ENCODE measurements at regions not wholly inside any gene's neighbourhood (a gene's known extent, or its start where the extent isn't known, plus 50 kb on each side); places are given as distances from the start of the nearest gene placed in this dataset.
"Not testable (repeated sequence)": the region's sequence is repeated elsewhere in the genome, so short reads cannot be mapped to it uniquely, and the experiment has no call there.

DNA sequence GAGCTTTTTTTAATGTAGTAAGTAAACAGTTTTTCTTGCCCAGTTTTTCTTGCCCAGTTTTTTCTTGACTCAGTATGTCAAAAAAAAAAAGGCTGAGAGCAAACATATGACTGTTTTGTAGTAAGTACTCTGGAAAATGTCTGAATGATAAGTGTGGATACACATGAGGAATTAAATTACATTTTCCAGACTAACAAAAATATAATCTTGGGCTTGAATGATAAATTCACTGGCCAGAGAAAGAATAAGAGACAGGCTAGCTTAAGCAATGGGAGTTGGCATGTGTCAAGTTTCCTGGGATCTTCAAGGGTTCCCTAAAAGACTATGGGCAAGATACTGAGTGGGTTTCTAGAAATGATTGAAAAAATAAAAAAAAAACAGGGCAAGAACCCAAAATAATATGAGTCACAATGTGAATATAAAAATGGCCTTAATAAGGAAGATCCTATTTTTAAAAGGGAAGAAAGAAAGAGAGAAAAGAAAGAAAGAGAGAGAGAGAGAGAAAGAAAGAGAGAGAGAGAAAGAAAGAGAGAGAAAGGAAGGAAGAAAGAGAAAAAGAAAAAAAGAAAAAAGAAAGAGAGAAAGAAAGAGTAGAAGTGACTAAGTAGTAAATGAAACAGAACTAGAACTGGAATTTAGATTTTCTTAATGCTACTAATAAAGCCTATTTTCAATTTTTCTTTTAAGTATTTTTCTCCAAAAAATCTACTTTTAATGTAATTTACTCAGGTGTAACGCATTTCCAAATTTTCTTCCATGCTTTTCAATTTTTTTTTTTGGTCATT lies 60.2 kb downstream of the TFPI2 start:
- no peak for DNase-seq

DNA sequence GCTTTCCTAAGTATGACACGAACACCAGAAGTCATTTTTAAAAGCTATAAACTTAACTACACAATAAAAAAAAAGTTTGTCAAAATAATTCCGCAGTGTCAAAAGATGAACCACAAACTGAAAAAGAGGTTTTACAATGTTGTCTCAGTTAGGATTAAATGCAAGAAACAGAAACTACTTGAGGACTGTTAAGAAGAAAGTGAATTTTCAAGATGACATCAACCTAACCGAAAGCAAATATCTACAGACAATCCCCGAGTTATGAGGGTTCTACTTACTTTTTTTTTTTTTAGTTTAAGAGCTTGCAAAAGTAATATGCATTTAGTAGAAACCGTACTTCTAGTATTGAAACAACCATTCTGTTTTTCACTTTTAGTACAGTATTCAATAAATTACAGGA lies 62.3 kb downstream of the TFPI2 start:
- DNase-seq: no peak

DNA sequence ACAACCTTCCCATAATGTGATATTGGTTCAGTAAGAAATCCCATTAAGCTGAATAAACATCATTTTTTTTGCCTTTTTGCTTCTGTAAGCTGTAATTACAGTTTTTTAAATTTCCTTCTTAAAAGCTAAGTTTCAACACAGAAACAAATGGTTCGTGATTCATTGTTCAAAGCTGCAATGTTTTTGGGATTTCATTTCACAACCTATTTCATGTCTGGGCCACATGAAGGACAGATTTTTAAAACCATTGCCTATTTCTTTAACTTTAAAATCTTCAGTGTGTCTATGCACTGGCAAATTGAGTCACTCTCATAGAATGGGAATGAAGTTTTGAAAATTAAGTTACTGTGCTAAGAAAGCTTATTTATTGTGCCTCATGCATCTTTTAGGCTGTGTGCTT lies 66.9 kb downstream of the TFPI2 start:
- no peak for DNase-seq

DNA sequence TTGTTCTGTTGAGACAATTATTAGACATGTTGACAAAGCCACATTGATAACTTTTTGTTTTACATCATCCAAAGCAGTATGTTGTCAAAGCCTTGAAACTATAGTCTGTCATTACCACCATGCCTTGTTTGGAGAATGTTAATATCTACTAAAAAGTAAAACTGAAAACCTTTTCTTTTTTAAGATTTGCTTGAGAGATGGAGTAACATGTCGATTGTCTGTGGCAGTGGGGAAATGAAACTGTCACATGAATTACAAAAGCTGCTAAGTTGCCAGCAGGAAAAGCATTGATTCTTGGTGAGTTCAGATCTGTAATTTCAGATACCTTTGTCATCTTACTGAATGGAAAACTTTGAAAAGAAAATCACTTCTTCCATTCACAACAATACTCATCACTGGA lies 69.1 kb downstream of the TFPI2 start:
- no peak for DNase-seq

DNA sequence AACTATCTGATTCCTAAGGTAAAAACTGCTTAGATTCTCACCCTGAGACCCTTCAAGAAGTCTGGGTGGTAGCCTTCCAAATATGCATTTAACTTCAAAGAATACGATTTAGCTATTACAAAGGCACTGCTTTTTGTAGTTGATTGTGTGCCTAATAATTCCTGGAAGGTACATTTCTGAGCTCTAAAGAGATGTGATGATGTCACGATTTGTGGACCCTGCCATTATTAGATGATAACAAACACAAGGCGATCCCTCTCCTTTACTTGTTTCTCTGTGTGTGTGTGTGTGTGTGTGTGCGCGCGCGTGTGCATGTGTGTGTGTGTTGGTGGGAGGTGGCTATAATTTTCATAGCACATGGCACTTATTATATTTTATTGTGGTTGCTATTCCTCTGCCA lies 70.9 kb downstream of the TFPI2 start:
- no peak for DNase-seq

DNA sequence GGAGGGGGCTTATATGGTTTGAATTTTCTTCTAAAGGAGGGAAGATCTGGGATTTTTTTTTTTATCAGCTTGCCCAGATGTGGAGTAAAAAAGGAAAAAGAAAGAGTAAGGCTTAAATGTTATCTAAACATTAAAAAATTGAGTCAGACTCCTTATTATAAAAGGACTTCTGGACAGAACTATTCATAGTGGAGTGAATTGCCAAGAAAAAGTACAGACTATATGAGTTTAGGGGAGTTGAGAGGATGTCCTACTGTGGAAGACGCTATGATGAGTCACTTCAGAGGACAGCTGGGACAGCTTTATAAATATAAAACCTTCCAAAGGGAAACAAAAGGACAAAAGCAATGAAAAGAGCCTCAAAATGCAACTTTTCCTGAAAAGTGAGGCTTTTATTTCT lies 73.0 kb downstream of the TFPI2 start:
- DNase-seq: no peak

DNA sequence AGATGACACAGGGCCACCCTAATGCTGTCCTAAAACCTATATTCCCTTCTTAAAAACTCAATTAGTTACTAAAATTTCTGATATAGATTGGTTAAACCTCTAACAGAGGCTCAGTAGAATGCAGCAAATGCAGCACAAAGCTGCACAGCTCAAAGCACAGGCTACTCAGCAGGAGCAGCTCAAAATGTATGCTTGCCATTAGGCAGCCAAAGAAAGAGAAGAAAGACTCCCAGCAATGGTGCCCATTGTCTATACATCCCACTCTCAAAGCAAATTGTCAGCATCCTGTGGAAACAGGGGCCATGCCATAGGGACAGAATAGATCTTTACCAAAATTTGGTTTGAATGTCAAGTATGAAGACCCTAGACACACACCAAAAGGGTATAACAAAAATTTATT lies 73.5 kb downstream of the TFPI2 start:
- DNase-seq: no peak

DNA sequence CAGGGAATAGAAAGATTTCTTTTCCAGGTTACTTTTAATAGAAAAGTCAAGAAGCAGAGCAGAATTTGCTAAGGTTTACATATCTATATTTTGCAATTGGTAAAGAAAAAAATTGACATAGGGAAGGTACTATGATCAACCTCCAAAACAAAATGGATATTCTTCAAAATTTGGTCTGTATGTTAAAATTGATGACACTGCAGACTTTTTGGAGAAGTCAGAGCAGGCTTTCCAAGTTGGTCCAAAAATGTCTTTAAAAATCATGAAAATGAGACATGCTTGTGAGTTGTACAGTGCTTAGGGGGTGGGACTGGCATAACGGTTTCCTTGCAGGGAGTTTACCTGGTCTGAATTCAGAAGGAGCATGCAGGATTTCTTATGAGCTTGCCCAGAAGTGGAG lies 77.0 kb downstream of the TFPI2 start:
- no peak for DNase-seq

DNA sequence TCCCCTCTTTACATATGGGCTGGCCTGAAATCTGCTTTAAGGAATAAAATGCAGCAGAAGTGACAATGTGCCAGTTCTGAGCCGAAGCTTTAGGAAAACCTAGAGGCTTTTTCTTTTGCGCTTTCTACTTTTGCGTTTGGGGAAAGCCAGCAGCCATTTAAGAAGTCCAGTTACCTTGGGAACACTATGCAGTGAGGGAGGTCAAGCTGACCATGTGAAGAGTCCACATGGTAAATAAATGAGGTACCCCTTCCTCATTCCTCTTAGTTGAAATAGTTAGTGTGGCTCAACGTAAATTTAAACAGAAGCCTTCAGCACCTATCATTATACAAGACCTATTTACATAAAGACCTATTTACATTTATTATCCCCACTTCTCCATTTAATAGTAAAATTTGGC lies 78.5 kb downstream of the TFPI2 start:
- no peak for DNase-seq

DNA sequence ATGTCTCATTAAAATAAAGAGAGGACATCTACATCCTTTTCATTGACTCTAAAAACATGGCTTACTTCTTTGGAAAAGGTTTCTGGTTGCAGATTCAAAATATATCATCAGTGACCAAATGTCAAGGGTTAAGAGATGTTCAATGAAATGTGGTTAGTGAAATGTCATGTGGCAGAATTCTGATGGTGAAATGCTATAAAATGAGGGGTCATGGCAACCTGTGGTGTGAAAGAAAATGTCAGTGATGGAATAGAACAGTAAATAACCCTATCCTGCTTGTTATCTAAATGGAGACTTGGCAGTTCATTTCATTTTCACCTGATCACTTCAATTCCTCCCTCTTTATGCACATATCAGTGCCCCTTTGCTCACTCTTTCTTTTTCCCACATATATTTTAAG lies 79.4 kb downstream of the TFPI2 start:
- DNase-seq: no peak

DNA sequence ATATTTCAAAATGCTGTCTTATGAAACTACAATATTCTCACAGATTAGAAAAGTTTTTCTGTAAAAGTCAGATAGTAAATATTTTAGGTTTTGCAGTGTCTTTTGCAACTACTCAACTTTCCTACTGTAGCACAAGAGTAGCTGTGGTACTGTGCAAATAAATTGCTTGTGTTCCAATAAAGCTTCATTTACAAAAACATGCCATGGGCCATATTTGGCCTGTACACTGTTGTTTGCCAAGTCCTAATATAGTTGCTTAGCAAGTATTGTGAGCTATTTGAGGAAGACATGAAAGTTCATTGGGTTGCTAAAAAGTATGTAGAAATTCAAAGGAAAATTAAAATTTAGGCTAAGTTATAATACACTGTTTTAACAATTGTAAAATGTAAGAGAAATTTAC lies 80.0 kb downstream of the TFPI2 start:
- DNase-seq: no peak

DNA sequence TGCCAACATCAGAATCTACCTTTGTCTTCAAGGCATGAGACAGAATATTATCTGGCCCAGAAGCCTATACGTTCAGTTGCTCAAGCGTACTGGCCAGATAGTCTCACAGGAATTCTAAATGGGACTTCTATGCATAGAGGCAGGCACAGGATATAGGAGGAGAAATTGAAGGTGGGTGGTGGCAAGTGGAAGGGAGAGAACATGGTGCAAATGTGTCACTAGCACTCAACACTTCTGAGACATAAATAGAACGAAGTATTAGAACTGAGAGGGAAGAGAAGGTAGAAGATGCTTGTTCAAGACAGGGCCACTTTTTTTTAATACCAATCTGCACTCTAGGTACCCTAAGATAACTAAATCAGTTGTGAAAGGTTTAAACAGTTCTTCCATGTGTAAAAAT lies 85.8 kb downstream of the TFPI2 start:
- DNase-seq: no peak

DNA sequence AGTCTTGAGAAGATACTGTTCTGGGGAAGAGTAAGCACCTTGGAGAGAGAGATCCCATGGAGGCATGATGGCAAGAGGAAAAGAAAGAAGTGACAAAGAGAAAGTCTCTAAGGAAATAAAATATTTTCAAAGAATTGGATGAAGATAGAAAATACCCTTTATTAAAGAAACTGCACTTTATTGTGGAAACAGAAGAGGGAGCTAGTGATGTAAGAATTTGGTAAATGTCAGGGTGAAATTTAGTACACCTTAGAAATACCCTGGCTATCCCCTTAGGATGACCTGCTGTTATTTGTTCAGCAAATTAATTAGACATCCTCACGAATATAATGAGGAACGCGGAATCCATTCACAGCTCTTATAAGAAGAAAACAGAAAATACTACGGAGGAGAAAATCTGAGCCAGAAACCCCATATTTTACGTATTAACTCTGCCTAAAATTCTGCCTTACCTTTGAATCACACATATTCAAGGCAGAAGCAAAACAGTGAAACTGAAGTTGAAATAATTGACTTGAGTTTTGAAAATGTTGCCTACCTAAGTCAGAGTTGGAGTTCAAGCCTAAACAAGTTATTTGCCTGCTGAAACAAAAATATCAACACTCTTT lies 90.7 kb downstream of the TFPI2 start:
- DNase-seq: no peak

DNA sequence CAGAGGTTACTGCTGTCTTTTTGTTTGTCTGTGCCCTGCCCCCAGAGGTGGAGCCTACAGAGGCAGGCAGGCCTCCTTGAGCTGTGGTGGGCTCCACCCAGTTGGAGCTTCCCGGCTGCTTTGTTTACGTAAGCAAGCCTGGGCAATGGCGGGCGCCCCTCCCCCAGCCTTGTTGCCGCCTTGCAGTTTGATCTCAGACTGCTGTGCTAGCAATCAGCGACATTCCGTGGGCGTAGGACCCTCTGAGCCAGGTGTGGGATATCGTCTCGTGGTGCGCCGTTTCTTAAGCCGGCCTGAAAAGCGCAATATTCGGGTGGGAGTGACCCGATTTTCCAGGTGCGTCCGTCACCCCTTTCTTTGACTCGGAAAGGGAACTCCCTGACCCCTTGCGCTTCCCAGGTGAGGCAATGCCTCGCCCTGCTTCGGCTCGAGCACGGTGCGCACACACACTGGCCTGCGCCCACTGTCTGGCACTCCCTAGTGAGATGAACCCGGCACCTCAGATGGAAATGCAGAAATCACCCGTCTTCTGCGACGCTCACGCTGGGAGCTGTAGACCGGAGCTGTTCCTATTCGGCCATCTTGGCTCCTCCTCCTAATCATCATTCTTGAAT lies 97.4 kb downstream of the TFPI2 start:
- not testable (repeated sequence) for DNase-seq

DNA sequence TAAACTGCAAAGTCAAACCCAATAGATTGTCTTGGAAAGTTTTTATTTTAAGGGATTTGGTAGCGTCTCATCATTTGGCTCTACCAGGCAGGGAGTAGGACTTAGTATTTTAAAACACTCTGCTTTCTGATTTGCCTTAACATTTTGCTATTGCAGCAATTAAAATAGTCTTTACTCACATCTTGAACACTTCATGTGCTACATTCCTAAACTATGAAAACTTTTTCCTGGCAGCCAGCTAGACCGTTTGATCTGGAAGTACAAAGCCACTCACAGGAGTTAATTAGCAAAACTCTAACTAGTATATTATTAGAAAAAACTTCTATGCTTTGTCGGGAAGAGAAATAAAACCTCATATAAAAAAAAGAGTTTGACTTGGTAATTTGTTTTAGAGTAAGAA lies 111.4 kb downstream of the TFPI2 start:
- no peak for DNase-seq

DNA sequence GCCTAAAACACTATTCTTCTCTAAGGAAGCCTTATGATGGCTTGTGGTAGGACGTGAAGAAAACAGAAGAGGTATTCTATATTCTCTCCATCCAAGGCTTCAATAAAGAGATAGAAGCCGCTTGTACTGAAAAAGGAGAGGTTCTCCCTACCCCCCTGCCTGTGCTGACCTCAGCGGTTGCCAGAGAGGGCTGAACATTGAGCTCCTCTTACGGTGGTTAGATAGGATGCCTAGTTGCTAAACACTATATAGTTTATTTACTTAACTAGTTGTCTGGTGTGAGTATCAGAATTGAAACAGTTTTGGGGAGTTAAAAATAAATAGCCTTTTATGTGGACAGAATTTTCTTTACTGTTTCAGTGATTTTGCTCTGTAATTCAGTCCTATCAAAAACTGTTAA lies 112.2 kb downstream of the TFPI2 start:
- no peak for DNase-seq

DNA sequence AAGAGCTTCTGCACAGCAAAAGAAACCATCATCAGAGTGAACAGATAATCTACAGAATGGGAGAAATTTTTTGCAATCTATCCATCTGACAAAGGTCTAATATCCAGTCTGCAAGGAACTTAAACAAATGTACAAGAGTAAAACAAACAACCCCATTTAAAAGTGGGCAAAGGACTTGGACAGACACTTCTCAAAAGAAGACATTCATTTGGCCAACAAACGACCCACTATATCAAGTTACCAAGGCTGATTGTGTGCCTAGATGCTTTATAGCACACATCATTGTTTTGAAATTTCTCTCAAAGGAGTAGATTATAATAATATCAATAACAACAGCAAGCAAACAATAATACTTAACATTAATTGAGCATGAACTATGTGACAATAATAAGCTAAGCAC lies 117.1 kb downstream of the TFPI2 start:
- DNase-seq: no peak

DNA sequence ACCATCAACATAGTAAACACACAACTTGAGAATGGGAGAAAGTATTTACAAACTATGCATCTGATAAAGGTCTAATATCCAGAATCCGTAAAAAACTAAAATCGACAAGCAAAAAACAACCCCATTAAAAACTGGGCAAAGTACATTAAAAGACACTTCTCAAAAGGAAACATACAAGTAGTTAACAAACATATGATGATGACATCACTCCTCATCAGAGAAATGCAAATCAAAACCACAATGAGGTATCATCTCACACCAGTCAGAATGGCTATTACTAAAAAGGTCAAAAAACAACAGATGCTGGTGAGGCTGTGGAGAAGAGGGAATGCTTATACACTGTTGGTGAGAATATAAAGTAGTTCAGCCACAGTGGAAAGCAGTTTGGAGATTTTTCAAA lies 125.1 kb downstream of the TFPI2 start:
- no peak for DNase-seq

DNA sequence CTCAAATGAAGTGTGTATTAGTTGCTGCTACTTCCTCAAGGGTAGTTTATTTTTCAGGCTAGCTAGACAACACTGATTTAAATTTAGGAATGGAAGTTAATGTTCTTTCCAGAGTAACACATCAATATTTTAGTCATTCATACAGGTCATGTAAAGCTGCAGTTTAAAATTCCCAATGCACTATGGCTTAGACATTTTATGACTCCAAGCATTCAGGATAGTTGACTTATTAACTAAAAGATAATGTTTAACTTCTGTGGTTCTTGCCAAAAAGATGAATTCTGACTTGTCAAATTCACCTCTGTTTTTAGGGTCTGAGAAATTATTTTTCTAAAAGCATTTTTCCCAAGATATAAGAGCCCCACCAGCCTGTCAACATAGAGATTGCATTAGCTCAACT lies 131.9 kb downstream of the TFPI2 start:
- DNase-seq: no peak

DNA sequence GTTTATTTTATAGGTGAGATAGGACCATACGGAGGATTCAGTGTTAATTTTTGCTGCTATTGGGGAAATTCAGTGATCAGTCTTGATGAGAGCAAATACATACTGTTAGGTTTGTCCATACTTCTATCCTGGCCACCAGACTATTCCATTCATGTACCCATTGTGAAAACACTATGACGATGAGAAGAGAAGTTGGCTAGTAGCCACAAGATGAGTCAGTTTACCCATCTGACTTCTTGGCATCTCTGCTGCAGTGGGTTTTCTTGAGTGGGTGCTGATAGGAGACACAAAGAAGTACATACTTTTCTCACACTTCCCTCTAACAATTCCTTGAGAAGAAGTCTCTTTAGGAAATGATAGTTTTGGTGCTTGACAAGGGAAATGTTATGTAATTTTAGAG lies 133.1 kb downstream of the TFPI2 start:
- no peak for DNase-seq

DNA sequence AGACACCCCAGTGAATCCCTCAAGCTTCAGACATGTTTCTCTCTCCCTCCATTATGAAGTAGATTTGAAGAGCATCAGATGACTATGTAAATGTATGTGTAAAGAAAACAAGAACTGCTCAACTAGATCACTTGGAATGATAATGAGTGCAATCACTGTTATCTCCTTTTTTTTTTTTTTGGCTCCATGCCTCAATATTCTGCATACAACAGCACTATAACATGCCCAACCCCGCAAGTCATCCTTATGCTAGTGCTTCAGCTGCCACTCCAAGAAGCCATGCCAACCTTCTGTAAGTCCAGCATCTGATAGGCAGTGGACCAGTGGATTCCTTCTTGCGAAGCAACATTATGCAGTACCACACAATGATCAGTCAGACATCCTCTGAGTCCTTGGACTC lies 133.7 kb downstream of the TFPI2 start:
- no peak for DNase-seq

DNA sequence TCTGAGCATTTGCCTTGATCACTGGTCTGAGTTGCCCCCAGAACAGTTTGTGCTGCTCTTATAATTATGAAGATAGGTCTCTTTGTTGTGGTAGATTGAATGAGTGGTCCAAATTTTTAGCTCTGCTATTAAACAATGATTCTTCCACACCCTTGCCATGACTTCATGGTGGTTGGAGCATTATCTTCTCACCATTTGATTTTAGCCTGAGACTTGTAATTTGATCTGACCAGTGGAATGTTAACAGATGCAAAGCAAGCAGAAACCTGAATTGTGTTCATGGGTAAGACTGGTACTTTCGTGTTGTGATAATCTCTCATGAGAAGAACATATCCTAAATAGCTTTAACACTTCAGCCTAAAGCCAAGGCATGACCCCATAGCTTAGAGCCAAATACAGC lies 139.1 kb downstream of the TFPI2 start:
- no peak for DNase-seq

DNA sequence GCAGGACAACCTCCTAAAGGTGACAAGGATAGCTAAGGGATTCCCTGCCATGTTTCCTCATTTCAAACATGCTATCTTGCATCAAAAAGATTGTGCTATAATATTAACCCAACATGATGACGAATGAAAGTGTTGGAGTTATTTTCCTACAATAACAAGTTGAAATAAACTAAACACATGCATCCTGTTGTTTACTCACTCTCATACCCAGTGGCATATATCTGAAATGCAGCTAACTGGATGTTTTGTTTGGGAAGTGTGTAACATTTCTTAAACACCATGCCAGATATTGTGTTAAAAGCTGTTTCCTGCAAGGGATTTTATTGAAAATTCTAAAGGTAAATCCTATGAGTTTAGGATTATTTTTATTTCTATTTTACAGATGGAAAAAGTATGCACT lies 139.6 kb downstream of the TFPI2 start:
- no peak for DNase-seq

DNA sequence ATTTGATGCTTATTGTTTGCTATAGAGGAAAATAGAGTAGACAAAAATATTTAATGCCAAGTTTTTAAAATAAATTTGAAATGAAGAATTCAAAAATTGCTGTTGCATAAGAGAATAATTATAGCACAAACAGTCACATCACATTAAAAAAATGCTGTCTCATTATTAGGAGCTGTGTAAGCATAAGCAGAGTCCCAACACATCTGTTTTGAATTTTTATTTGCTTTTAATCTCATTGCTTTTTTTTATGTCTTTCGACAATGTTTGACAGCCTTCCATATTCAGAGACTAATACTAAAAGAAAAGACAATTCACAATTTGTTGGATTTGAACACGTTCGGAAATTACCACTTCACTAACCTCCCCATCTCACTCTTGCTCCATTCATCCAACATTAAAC lies 143.5 kb downstream of the TFPI2 start:
- no peak for DNase-seq
